Hematopoietic multipotent progenitor cell treated with erythropoietin and hydrocortisone succinate and interleukin-3 and kit ligand, for 15 days (in vitro differentiated cells): ENCODE measurements at regions not wholly inside any gene's neighbourhood (a gene's known extent, or its start where the extent isn't known, plus 50 kb on each side); places are given as distances from the start of the nearest gene placed in this dataset.

ENCODE experiments used
- DNase-seq: peaks from one replicate; pipeline ENCODE4 v3.0.0-alpha.2; 2015; ENCODE audit warnings: low spot score

DNA sequence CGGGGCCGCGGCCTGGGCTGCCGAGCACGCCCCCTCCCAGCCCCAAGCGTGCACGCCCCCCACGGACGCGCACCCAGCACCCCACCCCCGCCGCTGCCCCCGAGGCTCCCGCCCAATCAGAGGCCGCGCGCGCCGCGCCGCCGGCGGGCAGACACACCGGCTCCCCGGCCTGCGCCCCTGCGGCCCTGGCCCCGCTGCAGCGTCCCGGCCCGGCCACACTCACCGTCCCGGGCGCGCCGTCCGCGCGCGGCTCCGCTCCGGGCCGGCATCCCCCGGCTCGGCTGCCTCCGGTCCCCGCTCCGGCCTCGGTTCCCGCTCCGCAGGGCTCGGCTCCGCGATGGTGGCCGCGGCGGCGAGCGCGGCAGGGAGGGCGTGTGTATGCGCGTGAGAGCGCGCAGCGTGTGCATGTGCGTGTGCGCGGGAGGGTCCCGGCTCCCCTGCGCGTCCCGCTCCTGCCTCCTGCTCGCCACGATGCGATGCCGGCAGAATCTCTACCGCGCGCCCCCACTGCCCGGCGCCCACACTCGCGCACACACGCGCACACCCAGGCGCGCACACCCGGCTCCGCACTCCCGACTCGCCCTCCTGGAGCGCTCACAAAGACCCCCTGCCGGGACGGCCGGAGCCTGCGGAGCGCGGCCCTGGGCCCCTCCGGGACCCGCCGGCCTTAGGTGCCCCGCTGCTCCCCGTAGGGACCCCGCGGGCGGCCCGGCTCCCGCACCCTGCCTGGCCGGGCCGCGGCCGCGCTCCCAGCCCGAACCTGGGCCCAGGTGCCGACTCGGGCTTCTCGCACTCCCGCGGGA is 186.5 kb upstream of the LINGO1 start:
- no peak for DNase-seq

DNA sequence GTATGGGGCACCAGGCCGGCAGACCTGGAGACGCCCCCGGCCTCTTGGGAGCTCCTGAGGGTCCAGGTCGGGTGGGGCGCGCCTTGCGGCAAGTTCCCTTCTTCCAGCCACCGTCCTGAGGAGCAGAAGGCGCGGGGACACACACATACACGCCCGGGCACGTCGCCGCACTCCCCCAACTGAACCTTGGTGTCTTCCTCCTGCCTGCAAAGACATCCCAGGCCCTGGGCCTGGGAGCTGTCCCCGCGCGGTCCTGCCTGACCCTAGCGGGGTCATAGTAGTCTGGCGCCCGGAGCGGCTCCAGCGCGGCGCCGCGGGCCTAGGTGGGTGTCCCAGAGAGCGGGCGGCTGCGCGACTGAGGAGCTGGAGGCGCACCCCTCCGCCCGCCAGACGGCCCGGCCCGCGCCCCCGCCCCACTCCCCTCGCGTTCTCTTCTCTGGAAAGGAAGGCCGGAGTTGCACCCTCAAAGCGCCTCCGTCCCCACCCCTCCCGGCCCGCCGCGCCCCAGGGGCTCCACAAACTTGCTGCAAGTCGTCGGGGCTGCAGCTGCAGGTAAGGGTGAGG is 185.9 kb upstream of the LINGO1 start:
- DNase-seq: no peak

DNA sequence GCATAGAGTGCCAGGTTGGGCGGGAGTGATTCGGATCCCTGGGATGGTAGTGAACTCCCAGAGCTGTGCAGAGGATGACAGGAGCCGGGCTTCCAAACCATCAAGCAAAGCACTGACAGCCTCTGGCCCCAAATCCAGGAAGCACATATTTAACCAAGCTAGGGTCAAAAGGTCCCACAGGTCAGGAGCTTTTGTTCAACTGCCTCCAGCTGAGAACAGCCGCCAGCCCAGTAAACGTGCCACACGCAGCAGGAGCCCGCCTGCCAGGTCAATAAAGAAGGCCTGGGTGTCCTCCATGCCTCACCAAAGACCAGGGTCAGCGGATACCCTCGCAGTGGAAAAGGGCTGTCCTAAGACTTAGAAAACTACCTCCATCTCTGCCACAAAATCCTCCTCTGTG is 184.7 kb upstream of the LINGO1 start:
- DNase-seq: no peak

DNA sequence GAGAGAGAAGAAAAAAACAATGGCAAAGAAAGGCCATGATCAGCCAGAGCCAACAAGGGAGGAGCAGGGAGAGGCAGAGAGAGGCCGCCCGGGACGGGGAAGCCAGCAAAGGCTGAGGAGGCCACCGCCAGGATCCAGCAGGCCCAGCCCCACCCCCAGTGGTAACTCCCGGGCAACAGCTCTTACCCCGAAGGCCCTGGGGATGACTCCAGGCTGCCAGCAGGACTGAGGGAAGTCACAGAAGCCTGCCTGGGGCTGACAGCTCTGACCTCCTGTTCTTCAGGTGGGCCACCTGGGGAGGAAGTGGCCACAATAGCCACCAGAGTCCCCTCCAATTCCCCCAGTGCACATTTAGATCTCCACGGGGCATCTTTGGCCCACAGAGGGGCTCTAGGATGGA is 184.3 kb upstream of the LINGO1 start:
- DNase-seq: no peak

DNA sequence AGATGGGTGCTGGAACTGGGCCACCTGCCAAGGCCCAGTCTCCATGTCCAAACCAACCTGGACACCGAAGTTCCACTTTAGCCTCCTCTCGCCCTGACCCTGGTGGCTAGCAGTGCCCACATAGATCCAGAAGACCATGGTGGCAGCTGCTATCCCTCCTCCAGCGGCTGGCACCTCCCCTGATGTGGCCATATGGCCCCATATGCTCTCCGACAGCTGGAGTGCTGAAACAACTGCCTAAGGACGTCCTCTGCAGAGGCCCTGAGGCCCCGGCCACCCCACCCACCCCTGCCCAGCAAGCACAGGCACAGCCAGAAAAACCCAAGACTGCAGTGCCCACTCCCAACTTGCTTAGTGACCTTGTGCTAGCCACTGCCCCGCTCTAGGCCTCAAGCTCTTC is 182.3 kb upstream of the LINGO1 start:
- DNase-seq: no peak

DNA sequence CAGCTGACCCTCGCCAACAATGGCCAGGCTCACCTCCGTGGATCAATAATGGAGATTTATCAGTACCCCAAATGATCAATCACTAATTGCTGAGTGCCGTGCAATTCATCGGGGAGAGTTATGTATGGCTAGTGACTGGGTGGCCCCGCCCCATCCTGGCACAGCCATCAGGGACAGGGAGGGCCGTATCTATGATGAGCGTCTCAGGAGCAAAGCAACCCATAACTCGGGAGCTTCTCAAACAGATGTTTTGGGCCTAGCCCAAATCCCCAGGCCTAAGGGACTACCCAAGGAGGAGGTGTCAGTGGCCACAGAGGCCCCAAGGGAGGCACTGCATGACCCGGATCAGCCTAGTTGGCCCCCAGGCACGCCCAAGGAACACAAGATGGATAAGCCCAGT is 180.0 kb upstream of the LINGO1 start:
- DNase-seq: no peak

DNA sequence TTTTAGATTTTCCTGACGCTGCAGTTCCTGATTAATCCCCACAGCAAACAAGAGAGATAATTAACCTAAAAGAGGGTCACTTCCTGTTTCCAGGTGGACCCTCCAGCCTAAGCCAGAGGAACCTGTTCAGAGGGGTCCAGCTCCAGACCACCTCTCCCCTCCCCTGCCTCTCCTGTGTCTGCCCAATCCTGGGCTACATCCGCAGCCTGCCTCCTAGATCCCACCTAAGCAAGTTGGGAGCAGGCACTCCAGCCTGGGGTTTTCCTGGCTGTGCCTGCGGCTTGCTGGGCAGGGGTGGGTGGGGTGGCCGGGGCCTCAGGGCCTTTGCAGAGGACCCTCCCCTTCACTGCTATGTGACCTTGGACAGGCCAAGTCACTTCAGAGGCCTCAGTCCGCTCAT is 178.6 kb upstream of the LINGO1 start:
- no peak for DNase-seq

DNA sequence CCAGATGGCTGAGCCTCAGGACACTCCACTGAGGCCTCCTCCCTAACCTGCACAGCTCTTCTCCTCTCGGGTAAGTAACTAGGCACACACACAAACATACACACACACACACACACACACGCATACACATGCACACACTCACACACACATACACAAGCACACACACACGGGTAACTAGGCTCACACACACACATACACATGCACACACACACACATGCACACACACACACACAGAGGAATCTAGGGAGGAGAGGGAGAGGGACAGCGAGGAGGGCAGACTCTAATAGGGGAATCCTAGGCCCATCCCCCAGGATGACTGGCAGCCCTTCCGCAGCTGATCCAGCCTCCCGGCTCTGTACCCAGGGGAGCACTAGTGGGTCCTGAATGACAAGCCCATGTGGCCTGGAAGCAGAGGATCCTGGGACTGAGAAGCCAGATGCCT is 177.4 kb upstream of the LINGO1 start:
- DNase-seq: no peak

DNA sequence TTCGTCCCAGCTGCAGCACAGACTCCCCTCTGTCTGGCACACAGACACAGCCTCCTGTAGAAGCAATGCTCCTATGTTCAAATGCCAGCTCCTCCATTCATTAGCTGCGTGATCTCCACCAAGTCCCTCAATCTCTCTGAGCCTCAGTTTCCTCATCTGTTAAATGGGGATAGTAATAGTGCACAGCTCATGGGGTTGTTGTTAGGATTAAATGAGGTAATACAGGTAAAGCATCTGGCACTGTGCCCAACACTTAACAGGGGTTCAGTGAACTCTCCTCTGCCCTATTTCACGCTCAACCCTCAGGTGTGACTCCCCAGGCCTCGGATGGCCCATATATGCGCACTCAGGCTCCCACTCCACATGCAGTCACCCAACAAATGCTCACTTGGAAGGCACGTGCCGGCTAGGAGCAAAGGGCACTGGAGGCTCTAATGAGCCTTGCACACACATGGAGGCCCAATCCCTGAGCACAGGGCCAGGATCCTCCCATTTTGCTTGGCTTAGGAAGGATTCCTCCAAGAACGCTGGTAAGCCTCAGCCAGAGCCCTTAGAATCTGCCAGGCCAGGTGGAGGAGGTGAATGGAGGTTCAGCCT is 176.0 kb upstream of the LINGO1 start:
- no peak for DNase-seq

DNA sequence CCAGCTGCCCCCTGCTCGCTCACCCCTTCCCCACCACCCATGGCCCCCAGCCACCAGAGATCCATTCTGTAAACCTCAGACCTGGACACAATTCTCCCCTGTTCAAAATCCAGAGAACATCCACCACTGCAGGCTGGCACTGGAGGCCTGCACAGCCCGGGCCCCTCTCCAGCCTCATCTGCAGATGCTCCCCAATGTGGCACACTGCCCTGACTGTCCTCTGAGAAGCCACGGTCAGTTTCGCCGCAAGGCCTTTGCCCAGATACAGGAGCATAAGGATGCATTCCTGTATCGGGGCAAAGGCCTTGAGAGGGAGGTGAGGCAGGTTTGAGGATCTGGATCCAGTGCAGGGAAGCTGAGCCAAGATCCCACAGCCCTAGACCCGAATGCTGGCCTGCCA is 175.4 kb upstream of the LINGO1 start:
- DNase-seq: no peak

DNA sequence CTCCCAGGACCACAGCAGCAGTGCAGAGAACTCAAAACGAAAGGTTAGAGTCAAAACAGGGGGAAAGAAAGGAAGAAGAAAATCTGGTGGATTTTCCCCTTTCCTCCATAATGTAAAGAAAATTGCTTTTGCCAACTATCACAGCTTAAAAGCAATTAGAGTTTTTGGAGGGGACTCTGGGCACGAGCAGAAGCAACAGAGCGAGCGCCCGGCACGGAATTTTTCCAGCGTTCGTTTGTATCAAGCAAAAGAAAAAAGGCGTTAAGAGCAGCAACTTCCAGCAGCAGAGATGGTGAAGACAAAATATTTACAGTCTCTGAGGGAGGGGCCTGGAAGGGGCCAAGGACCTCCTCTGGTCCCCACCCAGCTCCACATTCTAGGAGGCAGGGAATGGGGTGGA is 174.9 kb upstream of the LINGO1 start:
- no peak for DNase-seq

DNA sequence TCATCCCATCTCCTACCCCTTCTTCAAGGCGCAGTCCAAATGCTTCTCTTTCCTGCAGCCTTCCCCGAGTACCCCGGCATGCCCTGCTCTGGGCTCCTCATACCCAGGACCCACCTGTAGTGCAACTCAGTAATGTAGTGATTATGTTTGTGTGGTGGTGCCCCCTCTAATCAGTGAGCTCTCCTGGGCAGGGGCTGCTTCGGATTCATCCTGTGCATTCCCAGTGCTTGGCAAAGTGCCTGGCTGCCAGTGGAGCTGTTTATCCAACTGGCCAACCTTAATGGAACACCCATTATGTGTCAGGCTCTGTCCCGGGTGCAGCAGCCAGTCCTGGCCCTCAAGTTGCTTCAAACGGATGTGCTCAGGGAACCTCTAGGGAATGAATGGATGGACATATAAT is 174.4 kb upstream of the LINGO1 start:
- DNase-seq: no peak

DNA sequence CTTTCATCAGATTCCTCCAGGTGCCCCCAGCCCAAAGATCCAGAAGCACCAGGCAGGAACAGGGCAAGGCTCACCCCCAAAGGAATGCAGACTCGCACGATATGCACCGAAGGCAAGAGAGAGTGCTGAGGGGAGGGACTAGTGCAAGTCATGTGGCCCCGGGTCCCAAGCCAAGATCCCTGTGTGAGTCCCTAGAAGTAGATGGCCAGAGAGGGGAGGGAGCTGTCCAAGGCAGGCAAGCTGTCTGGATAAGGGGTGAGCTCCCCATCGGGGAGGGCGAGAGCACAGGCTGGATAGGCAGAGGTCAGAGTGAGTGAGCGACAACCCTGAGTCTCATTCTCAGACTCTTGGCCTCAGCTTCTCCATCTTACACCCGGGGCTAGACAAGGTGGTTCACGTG is 171.5 kb upstream of the LINGO1 start:
- DNase-seq: no peak

DNA sequence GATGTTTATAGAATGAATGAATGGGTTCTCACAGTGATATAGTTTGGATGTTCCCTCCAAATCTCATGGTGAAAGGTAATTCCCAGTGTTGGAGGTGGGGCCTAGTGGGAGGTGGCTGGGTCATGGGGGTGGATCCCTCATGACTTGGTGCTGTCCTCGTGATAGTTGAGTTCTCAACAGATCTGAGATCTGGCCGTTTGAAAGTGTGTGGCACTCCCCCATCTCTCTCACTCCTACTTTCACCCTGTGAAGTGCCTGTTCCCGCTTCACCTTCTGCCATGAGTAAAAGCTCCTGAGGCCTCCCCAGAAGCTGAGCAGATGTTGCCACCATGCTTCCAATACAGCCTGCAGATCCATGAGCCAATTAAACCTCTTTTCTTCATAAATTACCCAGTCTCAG is 170.8 kb upstream of the LINGO1 start:
- DNase-seq: no peak

DNA sequence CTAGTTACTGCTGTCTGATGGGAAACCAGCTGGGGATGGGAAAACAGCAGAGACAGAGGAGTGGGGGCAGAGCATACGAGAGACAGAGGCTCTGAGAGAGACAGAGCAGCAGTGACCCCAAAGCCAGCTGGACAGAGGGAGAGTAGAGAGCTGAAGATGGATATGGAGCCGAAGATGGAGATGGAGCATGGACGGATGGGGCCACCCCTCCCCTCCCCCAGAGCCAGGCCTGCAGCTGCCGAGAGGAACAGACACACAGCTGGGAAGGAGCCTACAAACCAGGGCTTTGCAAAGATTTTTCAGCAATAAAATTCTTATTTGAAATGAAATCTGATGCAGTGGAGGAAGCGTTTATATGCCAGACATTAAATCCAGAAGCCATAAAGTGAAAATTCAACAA is 167.6 kb upstream of the LINGO1 start:
- DNase-seq: no peak

DNA sequence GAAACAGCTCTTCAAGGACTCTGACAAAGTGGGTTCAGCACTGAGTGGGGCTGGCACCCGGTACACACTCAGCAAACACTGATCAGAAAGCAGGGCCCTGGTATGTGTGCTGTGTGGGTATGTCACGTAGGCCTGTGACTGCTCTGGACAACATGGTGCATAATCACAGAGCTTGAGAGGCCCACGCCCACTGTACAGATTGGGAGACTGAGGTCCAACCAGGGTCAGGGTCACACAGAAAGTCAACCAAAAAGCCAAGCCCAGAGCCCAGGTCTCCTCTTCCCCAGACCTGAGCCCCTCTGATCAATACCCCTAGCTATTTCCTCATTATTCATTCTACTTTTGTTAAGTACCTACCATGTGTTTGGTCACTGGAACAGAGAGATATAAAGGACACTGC is 166.1 kb upstream of the LINGO1 start:
- no peak for DNase-seq

DNA sequence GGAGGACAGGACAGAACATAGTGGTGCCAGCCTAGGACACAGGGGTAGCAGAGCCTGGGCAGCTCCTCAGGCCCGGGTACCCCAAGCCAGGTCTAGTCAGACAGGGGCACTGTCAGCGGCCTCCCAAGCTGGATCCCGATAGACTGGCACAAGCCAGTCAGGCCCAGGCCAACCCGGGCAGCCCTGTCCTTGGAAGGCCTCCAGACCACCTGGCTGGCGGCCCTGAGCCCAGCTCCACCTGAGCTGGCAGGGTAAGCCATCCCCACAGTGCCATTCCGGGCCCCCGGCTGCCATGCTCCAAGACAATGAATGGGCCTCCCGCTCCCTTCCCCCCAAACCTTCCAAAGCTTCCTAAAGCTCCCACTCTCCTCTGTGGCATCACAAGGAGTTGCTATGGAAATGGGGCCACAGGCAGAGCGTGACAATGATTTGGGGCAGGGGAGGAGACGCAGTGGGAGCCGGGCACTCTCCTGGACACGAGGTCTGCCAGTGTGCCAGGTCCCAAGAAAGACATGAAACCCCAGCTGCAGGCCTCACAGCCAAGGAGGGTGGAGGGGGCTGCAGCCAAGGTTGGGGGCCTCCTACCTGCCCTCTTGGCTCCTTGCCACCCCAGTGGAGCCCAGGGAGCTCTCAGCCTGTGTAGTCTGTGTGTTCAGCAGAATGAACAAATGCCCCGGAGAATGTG is 165.6 kb upstream of the LINGO1 start:
- no peak for DNase-seq

DNA sequence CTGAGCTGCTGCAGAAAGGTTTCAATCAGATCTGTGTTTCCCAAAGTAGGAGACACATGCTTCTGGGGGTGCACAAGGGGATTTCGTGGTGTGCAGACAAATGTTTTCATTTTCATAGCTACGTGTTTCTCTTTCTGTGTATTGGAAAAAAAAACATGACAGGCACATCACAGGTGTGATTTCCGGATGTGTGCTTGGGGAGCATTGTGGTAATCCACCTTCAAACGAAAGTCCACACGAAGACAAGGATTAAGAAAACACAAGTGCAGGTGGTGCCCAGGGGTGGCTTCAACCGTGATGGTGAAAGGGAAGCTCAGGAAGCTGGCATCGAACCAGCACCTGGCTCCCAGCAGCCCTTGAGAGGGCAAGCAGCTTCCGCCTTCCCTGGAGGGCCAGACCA is 164.6 kb upstream of the LINGO1 start:
- no peak for DNase-seq

DNA sequence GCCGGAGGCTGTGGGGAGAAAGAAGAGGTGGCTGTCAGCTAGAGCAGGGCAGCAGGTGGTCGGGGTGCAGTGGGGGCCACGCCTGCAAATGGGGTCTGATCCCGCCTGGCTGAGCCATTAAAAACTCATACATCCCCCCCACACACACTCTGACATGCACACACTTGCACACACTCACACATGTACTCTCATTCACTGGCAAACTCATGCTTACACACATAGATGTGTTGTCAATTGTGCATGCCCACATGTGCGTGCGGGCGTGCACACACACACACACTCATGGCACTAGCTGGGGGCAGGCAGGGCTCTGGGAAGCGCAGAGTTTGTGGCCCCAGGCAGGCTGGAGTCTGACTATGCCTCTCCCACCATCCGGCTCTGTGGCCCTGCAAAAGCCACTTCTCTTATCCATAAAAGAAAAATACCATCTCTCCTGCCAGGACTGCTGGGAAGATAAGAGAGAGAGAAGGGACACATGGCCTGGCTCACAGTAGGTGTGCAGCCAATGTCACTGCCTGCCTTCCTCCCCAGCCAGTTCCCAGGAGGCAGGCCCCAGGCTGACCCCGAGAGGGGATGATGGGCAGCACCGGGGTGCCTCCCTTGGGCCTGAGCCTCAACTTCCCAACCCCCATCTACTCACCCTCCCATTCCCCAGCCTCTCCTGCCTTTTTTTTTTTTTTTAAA is 163.5 kb upstream of the LINGO1 start:
- no peak for DNase-seq

DNA sequence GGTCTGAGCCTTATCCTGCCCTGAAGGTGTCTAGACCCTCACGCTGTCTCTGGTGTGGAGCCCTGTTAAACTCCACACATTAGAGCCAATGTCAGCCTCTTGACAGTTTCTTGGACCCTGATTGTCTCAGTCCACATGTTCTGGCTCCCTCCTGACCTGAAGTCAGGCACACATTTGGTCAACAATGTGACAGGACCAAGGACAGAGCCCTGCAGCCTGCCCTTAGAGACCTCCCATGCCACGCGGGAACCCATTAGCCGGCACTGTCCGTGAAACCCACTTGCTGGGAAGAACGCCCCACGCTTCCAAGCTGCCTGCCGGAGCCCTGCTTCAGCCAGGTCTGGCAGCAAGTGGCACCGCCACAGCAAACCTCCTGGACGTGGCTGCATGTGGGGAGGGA is 162.7 kb upstream of the LINGO1 start:
- no peak for DNase-seq

DNA sequence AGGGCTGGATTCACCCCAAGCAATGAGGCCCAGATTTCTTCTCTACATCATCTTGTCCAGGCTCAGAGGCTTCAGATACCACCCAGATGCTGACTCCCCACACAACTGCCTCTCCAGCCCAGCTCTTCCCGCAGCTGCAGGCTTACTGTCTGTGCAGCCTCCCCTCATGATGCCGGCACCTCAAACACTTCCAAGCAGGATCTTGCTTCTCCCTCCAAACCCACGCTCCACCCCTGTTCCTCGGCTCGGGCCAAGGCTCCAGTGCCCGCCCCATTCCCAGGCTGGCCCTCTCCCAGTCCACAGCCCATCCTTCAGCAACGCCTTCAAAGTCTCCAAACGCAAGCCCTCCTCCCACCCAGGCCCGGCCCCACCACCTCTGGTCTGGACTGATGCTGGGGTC is 159.2 kb upstream of the LINGO1 start:
- no peak for DNase-seq

DNA sequence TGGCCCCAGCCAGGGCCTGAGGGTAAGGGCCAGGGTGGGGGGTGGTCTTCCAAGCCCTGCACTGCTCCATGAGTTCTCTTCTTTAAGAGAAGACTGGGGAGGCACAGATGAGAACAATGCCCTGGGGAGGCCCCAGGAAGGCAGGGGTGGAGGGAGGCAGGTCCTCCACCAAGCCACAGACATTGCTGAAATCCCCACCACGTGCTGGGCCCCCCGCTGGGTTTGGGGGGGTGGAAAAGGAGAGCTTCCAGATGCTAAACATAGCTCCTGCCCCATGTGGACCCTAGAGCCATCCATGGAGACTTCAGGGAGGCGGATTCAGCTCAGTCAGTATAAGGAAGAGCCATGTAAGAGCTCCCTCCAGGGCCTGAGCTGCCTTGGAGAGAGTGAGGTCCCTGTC is 157.8 kb upstream of the LINGO1 start:
- DNase-seq: no peak

DNA sequence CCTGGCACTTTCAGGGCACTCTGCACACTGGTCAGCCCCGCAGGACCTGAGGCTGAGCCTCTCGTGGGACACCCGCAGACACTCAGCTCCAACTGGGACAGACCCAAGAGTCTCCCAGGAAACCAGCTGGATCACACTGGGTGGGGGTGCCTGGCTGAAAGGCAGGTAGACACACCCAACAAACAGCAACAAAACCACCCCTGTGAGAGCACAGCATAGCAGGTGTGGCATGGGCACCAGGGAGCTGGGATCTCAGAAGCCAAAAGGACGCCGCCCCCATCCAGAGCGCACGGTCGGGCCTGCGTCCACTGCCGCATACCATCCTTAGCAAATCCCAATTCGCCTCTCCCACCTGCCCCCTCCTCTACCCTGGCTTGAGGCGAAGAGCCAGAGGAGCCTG is 154.2 kb upstream of the LINGO1 start:
- no peak for DNase-seq
